HepG2 (cell line): ENCODE measurements at regions not wholly inside any gene's neighbourhood (a gene's known extent, or its start where the extent isn't known, plus 50 kb on each side); places are given as distances from the start of the nearest gene placed in this dataset.

Experiments used
- CTCF ChIP-seq: sonication (generic); formaldehyde crosslinking; IDR thresholded peaks from 2 replicates; pipeline ENCODE4 v1.5.0; 2020; ENCODE audit warnings: mild to moderate bottlenecking, missing genetic modification reagents, moderate library complexity
- FUBP1 ChIP-seq: sonication (generic); formaldehyde crosslinking; IDR thresholded peaks from 2 replicates; pipeline ENCODE4 v1.5.1; 2020; ENCODE audit warnings: missing genetic modification reagents, mild to moderate bottlenecking, borderline replicate concordance
- SOX5 ChIP-seq: IDR thresholded peaks from 2 replicates; pipeline ENCODE4 v1.6.1; 2016; ENCODE audit warnings: borderline replicate concordance
- TF ChIP-seq, protein P1 (sequence below): sonication (generic); formaldehyde crosslinking; IDR thresholded peaks from 2 replicates; pipeline ENCODE4 v1.4.0; 2020; ENCODE audit warnings: missing genetic modification reagents
- TF ChIP-seq, protein P2 (sequence below): sonication (generic); formaldehyde crosslinking; IDR thresholded peaks from 2 replicates; pipeline ENCODE4 v1.4.0; 2020; ENCODE audit warnings: missing genetic modification reagents, mild to moderate bottlenecking, borderline replicate concordance
- TF ChIP-seq, protein P3 (sequence below): sonication (generic); formaldehyde crosslinking; IDR thresholded peaks from 2 replicates; pipeline ENCODE4 v1.4.0; 2020; ENCODE audit warnings: mild to moderate bottlenecking, missing genetic modification reagents, borderline replicate concordance
- TF ChIP-seq, protein P4 (sequence below): sonication (generic); formaldehyde crosslinking; IDR thresholded peaks from 2 replicates; pipeline ENCODE4 v1.5.1; 2020; ENCODE audit warnings: mild to moderate bottlenecking, missing genetic modification reagents, moderate library complexity

- TF ChIP-seq, protein P1, sequence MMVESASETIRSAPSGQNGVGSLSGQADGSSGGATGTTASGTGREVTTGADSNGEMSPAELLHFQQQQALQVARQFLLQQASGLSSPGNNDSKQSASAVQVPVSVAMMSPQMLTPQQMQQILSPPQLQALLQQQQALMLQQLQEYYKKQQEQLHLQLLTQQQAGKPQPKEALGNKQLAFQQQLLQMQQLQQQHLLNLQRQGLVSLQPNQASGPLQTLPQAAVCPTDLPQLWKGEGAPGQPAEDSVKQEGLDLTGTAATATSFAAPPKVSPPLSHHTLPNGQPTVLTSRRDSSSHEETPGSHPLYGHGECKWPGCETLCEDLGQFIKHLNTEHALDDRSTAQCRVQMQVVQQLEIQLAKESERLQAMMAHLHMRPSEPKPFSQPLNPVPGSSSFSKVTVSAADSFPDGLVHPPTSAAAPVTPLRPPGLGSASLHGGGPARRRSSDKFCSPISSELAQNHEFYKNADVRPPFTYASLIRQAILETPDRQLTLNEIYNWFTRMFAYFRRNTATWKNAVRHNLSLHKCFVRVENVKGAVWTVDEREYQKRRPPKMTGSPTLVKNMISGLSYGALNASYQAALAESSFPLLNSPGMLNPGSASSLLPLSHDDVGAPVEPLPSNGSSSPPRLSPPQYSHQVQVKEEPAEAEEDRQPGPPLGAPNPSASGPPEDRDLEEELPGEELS (CRISPR knock-in tag), result no peak
- TF ChIP-seq FUBP1 (CRISPR knock-in tag) (no peak), CTCF (CRISPR knock-in tag) (no peak), SOX5 (no peak)
- TF ChIP-seq, protein P2, sequence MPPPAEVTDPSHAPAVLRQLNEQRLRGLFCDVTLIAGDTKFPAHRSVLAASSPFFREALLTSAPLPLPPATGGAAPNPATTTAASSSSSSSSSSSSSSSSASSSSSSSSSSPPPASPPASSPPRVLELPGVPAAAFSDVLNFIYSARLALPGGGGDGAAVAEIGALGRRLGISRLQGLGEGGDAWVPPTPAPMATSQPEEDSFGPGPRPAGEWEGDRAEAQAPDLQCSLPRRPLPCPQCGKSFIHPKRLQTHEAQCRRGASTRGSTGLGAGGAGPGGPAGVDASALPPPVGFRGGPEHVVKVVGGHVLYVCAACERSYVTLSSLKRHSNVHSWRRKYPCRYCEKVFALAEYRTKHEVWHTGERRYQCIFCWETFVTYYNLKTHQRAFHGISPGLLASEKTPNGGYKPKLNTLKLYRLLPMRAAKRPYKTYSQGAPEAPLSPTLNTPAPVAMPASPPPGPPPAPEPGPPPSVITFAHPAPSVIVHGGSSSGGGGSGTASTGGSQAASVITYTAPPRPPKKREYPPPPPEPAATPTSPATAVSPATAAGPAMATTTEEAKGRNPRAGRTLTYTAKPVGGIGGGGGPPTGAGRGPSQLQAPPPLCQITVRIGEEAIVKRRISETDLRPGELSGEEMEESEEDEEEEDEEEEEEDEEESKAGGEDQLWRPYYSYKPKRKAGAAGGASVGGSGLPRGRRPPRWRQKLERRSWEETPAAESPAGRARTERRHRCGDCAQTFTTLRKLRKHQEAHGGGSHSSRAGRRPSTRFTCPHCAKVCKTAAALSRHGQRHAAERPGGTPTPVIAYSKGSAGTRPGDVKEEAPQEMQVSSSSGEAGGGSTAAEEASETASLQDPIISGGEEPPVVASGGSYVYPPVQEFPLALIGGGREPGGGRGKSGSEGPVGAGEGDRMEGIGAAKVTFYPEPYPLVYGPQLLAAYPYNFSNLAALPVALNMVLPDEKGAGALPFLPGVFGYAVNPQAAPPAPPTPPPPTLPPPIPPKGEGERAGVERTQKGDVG (CRISPR knock-in tag), result no peak
- TF ChIP-seq, protein P3, sequence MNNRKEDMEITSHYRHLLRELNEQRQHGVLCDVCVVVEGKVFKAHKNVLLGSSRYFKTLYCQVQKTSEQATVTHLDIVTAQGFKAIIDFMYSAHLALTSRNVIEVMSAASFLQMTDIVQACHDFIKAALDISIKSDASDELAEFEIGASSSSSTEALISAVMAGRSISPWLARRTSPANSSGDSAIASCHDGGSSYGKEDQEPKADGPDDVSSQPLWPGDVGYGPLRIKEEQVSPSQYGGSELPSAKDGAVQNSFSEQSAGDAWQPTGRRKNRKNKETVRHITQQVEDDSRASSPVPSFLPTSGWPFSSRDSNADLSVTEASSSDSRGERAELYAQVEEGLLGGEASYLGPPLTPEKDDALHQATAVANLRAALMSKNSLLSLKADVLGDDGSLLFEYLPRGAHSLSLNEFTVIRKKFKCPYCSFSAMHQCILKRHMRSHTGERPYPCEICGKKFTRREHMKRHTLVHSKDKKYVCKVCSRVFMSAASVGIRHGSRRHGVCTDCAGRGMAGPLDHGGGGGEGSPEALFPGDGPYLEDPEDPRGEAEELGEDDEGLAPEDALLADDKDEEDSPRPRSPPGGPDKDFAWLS (CRISPR knock-in tag), result no peak
- TF ChIP-seq, protein P4, sequence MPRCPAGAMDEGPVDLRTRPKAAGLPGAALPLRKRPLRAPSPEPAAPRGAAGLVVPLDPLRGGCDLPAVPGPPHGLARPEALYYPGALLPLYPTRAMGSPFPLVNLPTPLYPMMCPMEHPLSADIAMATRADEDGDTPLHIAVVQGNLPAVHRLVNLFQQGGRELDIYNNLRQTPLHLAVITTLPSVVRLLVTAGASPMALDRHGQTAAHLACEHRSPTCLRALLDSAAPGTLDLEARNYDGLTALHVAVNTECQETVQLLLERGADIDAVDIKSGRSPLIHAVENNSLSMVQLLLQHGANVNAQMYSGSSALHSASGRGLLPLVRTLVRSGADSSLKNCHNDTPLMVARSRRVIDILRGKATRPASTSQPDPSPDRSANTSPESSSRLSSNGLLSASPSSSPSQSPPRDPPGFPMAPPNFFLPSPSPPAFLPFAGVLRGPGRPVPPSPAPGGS, result no peak
These were observed 230.8 kb upstream of the IRX4 start for GRCh38 chr5:2113348-2114131.
